ENCODE measurements at regions not wholly inside any gene's neighbourhood (a gene's known extent, or its start where the extent isn't known, plus 50 kb on each side); places are given as distances from the start of the nearest gene placed in this dataset.

DNA sequence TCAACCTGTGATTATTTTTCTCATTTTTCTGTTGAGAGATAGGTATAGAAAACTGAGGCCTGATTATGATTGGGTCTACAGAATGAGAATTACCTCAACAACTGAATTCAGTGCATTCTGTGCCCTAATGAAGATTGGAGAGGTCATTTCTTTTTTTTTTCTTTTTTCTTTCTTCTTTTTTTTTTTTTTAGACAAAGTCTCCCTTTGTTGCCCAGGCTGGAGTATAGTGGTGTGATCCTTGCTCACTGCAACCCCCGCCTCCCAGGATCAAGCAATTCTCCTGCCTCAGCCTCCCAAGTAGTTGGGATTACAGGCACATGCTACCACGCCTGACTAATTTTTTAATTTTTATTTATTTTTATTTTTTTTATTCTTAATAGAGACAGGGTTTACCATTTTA, 95.0 kb upstream of the ARMC3 start:
- TF ChIP-seq EZH2 (IDR thresholded peaks at IDR 0.05; ENCODE audit: low read depth): no peak
- TF ChIP-seq, protein P1, sequence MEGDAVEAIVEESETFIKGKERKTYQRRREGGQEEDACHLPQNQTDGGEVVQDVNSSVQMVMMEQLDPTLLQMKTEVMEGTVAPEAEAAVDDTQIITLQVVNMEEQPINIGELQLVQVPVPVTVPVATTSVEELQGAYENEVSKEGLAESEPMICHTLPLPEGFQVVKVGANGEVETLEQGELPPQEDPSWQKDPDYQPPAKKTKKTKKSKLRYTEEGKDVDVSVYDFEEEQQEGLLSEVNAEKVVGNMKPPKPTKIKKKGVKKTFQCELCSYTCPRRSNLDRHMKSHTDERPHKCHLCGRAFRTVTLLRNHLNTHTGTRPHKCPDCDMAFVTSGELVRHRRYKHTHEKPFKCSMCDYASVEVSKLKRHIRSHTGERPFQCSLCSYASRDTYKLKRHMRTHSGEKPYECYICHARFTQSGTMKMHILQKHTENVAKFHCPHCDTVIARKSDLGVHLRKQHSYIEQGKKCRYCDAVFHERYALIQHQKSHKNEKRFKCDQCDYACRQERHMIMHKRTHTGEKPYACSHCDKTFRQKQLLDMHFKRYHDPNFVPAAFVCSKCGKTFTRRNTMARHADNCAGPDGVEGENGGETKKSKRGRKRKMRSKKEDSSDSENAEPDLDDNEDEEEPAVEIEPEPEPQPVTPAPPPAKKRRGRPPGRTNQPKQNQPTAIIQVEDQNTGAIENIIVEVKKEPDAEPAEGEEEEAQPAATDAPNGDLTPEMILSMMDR (conservative IDR thresholded peaks at IDR 0.05): no peak

Measured in PC-9 (cell line).